HG02763 (cell line): ENCODE measurements at regions not wholly inside any gene's neighbourhood (a gene's known extent, or its start where the extent isn't known, plus 50 kb on each side); places are given as distances from the start of the nearest gene placed in this dataset.
"Not testable (repeated sequence)": the region's sequence is repeated elsewhere in the genome, so short reads cannot be mapped to it uniquely, and the experiment has no call there.

Source experiments
- ATAC-seq: cut with Tn5 transposase; IDR thresholded peaks from one replicate; pipeline ENCODE4 v1.9.1; 2021; ENCODE audit warnings: mild to moderate bottlenecking, moderate library complexity; ENCODE audit not compliant: unreplicated experiment

- ATAC-seq: not testable (repeated sequence)
Observed at GRCh38 chr16:48059190-48059589, 96.6 kb downstream of the ABCC12 start.

- ATAC-seq: no peak
Observed at GRCh38 chr16:48057048-48057447, 98.7 kb downstream of the ABCC12 start.

GRCh38 chr16:48054881-48055601, 100.8 kb downstream of the ABCC12 start:
- no peak for ATAC-seq

GRCh38 chr16:48053418-48053745, 102.4 kb downstream of the ABCC12 start:
- ATAC-seq: no peak

- ATAC-seq: no peak
Observed at GRCh38 chr16:48052731-48053417, 102.9 kb downstream of the ABCC12 start.

- ATAC-seq: no peak
Observed at GRCh38 chr16:48050871-48051270, 104.9 kb downstream of the ABCC12 start.

- ATAC-seq: no peak
Observed at GRCh38 chr16:48049847-48050246, 105.9 kb downstream of the ABCC12 start.

- no peak for ATAC-seq
Observed at GRCh38 chr16:48047720-48048119, 108.1 kb downstream of the ABCC12 start.

- no peak for ATAC-seq
Observed at GRCh38 chr16:48047241-48047640, 108.6 kb downstream of the ABCC12 start.

GRCh38 chr16:48044117-48044516, 111.7 kb downstream of the ABCC12 start:
- ATAC-seq: no peak

GRCh38 chr16:48041981-48042421, 113.8 kb downstream of the ABCC12 start:
- ATAC-seq: no peak

- no peak for ATAC-seq
Observed at GRCh38 chr16:48035142-48035541, 120.7 kb downstream of the ABCC12 start.

- ATAC-seq: no peak
Observed at GRCh38 chr16:48030926-48031325, 124.9 kb downstream of the ABCC12 start.

- ATAC-seq: no peak
Observed at GRCh38 chr16:48029768-48030167, 126.0 kb downstream of the ABCC12 start.

- ATAC-seq: no peak
Observed at GRCh38 chr16:48025359-48025758, 130.4 kb downstream of the ABCC12 start.

GRCh38 chr16:48024042-48024441, 131.8 kb downstream of the ABCC12 start:
- ATAC-seq: no peak

GRCh38 chr16:48022496-48022895, 133.3 kb downstream of the ABCC12 start:
- no peak for ATAC-seq

- not testable (repeated sequence) for ATAC-seq
Observed at GRCh38 chr16:48020617-48021016, 135.2 kb downstream of the ABCC12 start.

GRCh38 chr16:48014349-48015135, 141.3 kb downstream of the ABCC12 start:
- ATAC-seq: no peak

GRCh38 chr16:48013491-48013901, 142.3 kb downstream of the ABCC12 start:
- no peak for ATAC-seq

- no peak for ATAC-seq
Observed at GRCh38 chr16:48011878-48012658, 143.7 kb downstream of the ABCC12 start.
